Ishikawa (cell line): ENCODE measurements at regions not wholly inside any gene's neighbourhood (a gene's known extent, or its start where the extent isn't known, plus 50 kb on each side); places are given as distances from the start of the nearest gene placed in this dataset.

Experiments used
- CEBPB ChIP-seq: IDR thresholded peaks from 2 replicates; pipeline ENCODE4 v1.6.1; 2012
- CREB1 ChIP-seq: IDR thresholded peaks from 2 replicates; pipeline ENCODE4 v1.6.1; 2012; ENCODE audit warnings: low read depth
- EGR1 ChIP-seq: IDR thresholded peaks from 2 replicates; pipeline ENCODE4 v1.6.1; 2012
- EP300 ChIP-seq: IDR thresholded peaks from 2 replicates; pipeline ENCODE4 v1.6.1; 2012; ENCODE audit warnings: borderline replicate concordance
- FOXM1 ChIP-seq: IDR thresholded peaks from 2 replicates; pipeline ENCODE4 v1.6.1; 2012; ENCODE audit warnings: low read depth, borderline replicate concordance
- MAX ChIP-seq: IDR thresholded peaks from 2 replicates; pipeline ENCODE4 v1.6.1; 2012
- RAD21 ChIP-seq: IDR thresholded peaks from 2 replicates; pipeline ENCODE4 v1.6.1; 2012; ENCODE audit warnings: low read depth
- REST ChIP-seq: IDR thresholded peaks from 2 replicates; pipeline ENCODE4 v1.6.1; 2012; ENCODE audit warnings: low read depth, mild to moderate bottlenecking
- TAF1 ChIP-seq: IDR thresholded peaks from 2 replicates; pipeline ENCODE4 v1.6.1; 2012; ENCODE audit warnings: low read depth, mild to moderate bottlenecking
- TCF12 ChIP-seq: IDR thresholded peaks from 2 replicates; pipeline ENCODE4 v1.6.1; 2012; ENCODE audit warnings: low read depth
- TEAD4 ChIP-seq: IDR thresholded peaks from 2 replicates; pipeline ENCODE4 v1.6.1; 2012
- USF1 ChIP-seq: IDR thresholded peaks from 2 replicates; pipeline ENCODE4 v1.6.1; 2012
- YY1 ChIP-seq: IDR thresholded peaks from 2 replicates; pipeline ENCODE4 v1.6.1; 2012; ENCODE audit warnings: low read depth

GRCh38 chr12:13587721-13588390 is 391.3 kb downstream of the EMP1 start:
- TF ChIP-seq REST (no peak), TAF1 (no peak), RAD21 (no peak), TCF12 (no peak), FOXM1 (no peak), CEBPB (no peak), MAX (no peak), EP300 (no peak), EGR1 (no peak), YY1 (no peak), CREB1 (no peak), TEAD4 (peak; percentile 70), USF1 (no peak)
